ENCODE measurements at regions not wholly inside any gene's neighbourhood (a gene's known extent, or its start where the extent isn't known, plus 50 kb on each side); places are given as distances from the start of the nearest gene placed in this dataset.

DNA sequence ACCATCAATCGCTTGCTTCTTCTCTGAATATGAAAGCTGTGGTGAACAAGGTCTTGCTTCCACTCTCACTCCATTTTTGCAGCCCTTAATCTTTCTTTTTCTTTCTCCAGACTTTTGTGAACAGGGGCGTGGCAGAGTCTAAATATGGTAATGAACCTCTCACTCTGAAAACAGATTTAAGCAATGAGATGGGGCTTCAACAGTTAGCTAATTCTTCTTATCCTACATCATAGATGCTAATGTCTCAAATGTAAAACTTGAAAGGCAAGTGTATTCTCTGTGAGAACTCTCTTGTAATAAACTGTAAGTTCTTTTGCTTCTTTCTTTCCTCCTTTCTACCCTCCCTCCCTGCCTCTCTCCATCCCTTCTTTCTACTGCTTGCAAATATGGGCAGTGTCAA is 106.5 kb upstream of the ANK2 start:
- H3K9me3 ChIP-seq (ENCODE audit: low read length): no peaks in the 10 kb centered on the region
- H3K27ac ChIP-seq (ENCODE audit: low read length): no peak overlapping the region
- no peak for ATAC-seq
- no peaks in the 10 kb centered on the region for H3K4me1 ChIP-seq (ENCODE audit: insufficient read depth, low read length)
- CTCF ChIA-PET: no interaction called here
- TF ChIP-seq, protein P1, sequence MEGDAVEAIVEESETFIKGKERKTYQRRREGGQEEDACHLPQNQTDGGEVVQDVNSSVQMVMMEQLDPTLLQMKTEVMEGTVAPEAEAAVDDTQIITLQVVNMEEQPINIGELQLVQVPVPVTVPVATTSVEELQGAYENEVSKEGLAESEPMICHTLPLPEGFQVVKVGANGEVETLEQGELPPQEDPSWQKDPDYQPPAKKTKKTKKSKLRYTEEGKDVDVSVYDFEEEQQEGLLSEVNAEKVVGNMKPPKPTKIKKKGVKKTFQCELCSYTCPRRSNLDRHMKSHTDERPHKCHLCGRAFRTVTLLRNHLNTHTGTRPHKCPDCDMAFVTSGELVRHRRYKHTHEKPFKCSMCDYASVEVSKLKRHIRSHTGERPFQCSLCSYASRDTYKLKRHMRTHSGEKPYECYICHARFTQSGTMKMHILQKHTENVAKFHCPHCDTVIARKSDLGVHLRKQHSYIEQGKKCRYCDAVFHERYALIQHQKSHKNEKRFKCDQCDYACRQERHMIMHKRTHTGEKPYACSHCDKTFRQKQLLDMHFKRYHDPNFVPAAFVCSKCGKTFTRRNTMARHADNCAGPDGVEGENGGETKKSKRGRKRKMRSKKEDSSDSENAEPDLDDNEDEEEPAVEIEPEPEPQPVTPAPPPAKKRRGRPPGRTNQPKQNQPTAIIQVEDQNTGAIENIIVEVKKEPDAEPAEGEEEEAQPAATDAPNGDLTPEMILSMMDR (conservative IDR thresholded peaks at IDR 0.05; ENCODE audit: low read depth, low read length): no peak
- TF ChIP-seq EZH2 (IDR thresholded peaks at IDR 0.05; ENCODE audit: low read length, unreplicated experiment): no peak
- TF ChIP-seq EZH2phosphoT487 (IDR thresholded peaks at IDR 0.05; ENCODE audit: borderline replicate concordance, low read length): no peak
- H4K20me1 ChIP-seq (ENCODE audit: low read length): no peaks in the 10 kb centered on the region
- no peak overlapping the region for H3K4me3 ChIP-seq (ENCODE audit: low read length)
- H3K36me3 ChIP-seq (ENCODE audit: low read depth, low read length): no peaks in the 10 kb centered on the region
- H3F3A ChIP-seq (ENCODE audit: low read length, unreplicated experiment): no peaks in the 10 kb centered on the region
- H2AFZ ChIP-seq (ENCODE audit: low read length): no peak overlapping the region
- peaks cover 24% of the 10 kb centered on the region; the same call in 1 of the 2 replicates for H3K27me3 ChIP-seq (ENCODE audit: low read length)
- H3K9ac ChIP-seq (ENCODE audit: low read length): no peak overlapping the region
- no peaks in the 10 kb centered on the region for H3K79me2 ChIP-seq (ENCODE audit: low read length)
- POLR2A ChIA-PET (ENCODE audit: unreplicated experiment): no interaction called here
- intact Hi-C loops (cut with micrococcal nuclease): no loop called here
- H3K4me2 ChIP-seq (ENCODE audit: low read length): no peak overlapping the region
- no TSS peak for BruUV-seq (replicated peaks)
- H3K9me2 ChIP-seq (replicated peaks; ENCODE audit: low read length): no peaks in the 10 kb centered on the region
- no peak for DNase-seq

GRCh38 chr4:112944006-112944405 is 105.4 kb upstream of the ANK2 start:
- Histone ChIP-seq H3K27ac (ENCODE audit: low read length) (no peak overlapping the region), H3K4me3 (ENCODE audit: low read length) (no peak overlapping the region), H3F3A (ENCODE audit: low read length, unreplicated experiment) (no peaks in the 10 kb centered on the region), H3K36me3 (ENCODE audit: low read depth, low read length) (no peaks in the 10 kb centered on the region), H4K20me1 (ENCODE audit: low read length) (no peaks in the 10 kb centered on the region), H3K9me3 (ENCODE audit: low read length) (no peaks in the 10 kb centered on the region), H3K9me2 (replicated peaks; ENCODE audit: low read length) (no peaks in the 10 kb centered on the region), H3K9ac (ENCODE audit: low read length) (no peak overlapping the region), H3K27me3 (ENCODE audit: low read length) (peaks cover 24% of the 10 kb centered on the region; the same call in 1 of the 2 replicates), H3K79me2 (ENCODE audit: low read length) (no peaks in the 10 kb centered on the region), H3K4me1 (ENCODE audit: insufficient read depth, low read length) (no peaks in the 10 kb centered on the region), H3K4me2 (ENCODE audit: low read length) (no peak overlapping the region), H2AFZ (ENCODE audit: low read length) (no peak overlapping the region)
- no peak for ATAC-seq
- DNase-seq: no peak
- ChIA-PET CTCF (no interaction called here), POLR2A (ENCODE audit: unreplicated experiment) (no interaction called here)
- TF ChIP-seq, protein P1 (conservative IDR thresholded peaks at IDR 0.05; ENCODE audit: low read depth, low read length): no peak
- TF ChIP-seq EZH2 (IDR thresholded peaks at IDR 0.05; ENCODE audit: low read length, unreplicated experiment): no peak
- TF ChIP-seq EZH2phosphoT487 (IDR thresholded peaks at IDR 0.05; ENCODE audit: borderline replicate concordance, low read length): no peak
- intact Hi-C loops (cut with micrococcal nuclease): no loop called here
- BruUV-seq (replicated peaks): no TSS peak

GRCh38 chr4:112946127-112946526 is 103.3 kb upstream of the ANK2 start:
- Histone ChIP-seq H3K79me2 (ENCODE audit: low read length) (no peaks in the 10 kb centered on the region), H3K9me3 (ENCODE audit: low read length) (no peaks in the 10 kb centered on the region), H4K20me1 (ENCODE audit: low read length) (no peaks in the 10 kb centered on the region), H3K9ac (ENCODE audit: low read length) (no peak overlapping the region), H3K4me3 (ENCODE audit: low read length) (no peak overlapping the region), H3K27me3 (ENCODE audit: low read length) (0 out of 2 replicates have a peak, but pooled peaks cover 18% of the 10 kb centered on the region), H2AFZ (ENCODE audit: low read length) (no peak overlapping the region), H3K4me2 (ENCODE audit: low read length) (no peak overlapping the region), H3K4me1 (ENCODE audit: insufficient read depth, low read length) (no peaks in the 10 kb centered on the region), H3K27ac (ENCODE audit: low read length) (no peak overlapping the region), H3F3A (ENCODE audit: low read length, unreplicated experiment) (no peaks in the 10 kb centered on the region), H3K9me2 (replicated peaks; ENCODE audit: low read length) (no peaks in the 10 kb centered on the region), H3K36me3 (ENCODE audit: low read depth, low read length) (no peaks in the 10 kb centered on the region)
- ATAC-seq: no peak
- no TSS peak for BruUV-seq (replicated peaks)
- no peak for DNase-seq
- no peak for TF ChIP-seq EZH2 (IDR thresholded peaks at IDR 0.05; ENCODE audit: low read length, unreplicated experiment)
- TF ChIP-seq, protein P1 (conservative IDR thresholded peaks at IDR 0.05; ENCODE audit: low read depth, low read length): no peak
- TF ChIP-seq EZH2phosphoT487 (IDR thresholded peaks at IDR 0.05; ENCODE audit: borderline replicate concordance, low read length): no peak
- CTCF ChIA-PET: no interaction called here
- POLR2A ChIA-PET (ENCODE audit: unreplicated experiment): no interaction called here
- intact Hi-C loops (cut with micrococcal nuclease): no loop called here

All from PC-3 (cell line).